CD4-positive, alpha-beta T cell treated with Interleukin-2 at 100 ng/mL for 4 hours (primary cell): ENCODE measurements at regions not wholly inside any gene's neighbourhood (a gene's known extent, or its start where the extent isn't known, plus 50 kb on each side); places are given as distances from the start of the nearest gene placed in this dataset.

Experiments used
- DNase-seq: peaks from one replicate; pipeline ENCODE4 v3.0.0-alpha.2; 2020; ENCODE audit warnings: low spot score

DNA sequence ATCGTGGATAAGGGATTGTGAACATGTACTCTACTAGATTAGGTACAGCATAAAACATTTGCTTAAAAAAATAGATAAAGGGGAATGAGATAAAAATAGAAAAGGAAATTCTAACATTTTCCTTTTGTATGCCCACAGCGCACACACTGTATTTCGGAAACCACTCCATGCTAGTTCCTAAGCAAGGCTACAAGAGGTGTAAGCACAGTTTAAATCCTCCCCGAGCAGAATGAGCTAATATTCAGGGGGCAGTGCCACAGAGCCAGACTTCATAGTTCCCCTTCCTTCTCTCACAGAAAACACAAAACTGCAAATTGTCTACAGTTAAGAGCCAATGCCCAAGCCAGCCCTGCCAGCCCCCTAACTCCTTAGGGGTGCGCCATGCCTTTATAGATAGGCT lies 159.4 kb downstream of the ZNF281 start:
- DNase-seq, result no peak

- no peak for DNase-seq
These were observed 161.3 kb downstream of the ZNF281 start for GRCh38 chr1:200248541-200248940.

DNA sequence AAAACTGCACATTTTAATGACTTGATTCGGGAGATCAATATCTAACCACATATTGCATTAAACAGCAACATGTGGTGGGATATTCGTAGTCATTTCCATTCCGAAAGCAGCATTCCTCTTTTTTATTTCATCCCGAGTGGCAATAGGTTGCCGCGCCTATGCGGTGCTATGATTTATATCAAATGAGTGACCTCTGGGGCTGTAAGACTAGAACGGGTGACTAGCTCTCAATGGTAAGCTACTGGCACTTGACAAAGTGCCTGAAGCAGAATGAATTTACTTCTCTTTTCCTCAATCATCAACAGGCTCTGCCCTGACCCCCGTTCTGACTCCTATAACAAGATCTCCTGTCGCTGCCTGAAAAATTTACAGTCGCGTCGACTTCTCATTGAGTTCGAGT lies 162.3 kb downstream of the ZNF281 start:
- no peak for DNase-seq

DNA sequence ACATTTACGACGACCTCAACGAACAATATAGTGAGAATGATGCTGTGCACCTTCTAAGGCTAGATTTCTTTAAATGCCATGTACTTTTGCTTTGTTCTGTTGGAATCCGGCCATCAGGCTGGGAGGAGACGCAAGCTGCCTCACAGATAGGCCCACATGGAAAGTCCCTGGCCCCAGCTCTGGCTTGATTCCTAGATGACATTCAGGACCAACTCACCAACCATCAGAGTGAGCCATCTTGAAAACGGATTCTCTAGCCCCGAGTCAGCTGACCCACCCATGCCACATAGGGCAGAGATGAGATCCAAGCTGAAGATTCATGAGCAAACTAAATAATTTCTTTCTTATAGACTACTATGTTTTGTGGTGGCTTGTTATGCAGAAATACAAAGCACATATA lies 164.4 kb downstream of the ZNF281 start:
- no peak for DNase-seq

- DNase-seq, result no peak
These were observed 166.8 kb downstream of the ZNF281 start for GRCh38 chr1:200243042-200243437.

DNA sequence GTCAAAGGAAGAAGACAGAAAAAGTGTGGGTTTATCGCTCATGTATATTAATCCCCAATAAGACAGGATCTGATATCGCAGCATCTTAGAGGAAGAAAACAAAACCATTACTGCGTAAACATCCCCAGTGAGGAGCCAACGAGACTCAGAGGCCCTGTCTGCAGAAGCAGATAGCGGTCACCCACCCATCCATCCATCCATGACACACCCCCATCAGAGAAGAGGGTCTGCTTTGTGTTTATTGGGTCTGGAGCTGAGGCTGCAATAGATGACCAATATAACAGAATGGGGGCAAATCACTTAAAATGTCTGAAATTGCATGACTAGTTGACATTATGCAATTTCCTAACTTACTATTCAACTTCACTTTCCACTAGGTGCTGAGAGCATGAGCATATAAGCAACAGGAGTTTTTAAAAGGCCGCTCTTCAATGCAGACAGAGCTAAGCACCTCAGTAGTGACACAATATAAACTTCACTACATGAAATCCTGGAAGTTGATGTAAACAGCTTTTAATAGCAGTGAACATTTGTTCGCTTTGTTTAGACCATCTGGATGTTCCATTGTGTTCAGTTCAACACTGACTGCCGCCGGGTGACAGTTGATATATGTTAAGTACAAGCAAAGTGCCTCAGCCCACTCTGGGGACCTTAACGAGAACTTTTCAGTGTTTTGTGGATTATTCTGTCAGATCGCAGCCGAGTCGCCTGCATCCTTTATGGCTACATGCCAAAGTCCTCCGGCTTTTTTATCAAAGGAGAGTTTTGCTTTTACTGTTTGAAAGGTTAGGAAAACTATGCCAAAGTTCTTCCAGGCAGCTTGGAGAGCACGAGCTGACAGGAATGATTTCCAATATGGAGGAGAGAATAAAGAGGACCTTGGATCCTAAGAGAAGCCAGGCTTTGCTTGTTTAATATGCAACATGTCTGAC lies 167.5 kb downstream of the ZNF281 start:
- DNase-seq, result no peak

- no peak for DNase-seq
These were observed 169.2 kb downstream of the ZNF281 start for GRCh38 chr1:200240656-200241055.

- no peak for DNase-seq
These were observed 171.5 kb downstream of the ZNF281 start for GRCh38 chr1:200238311-200238710.

GRCh38 chr1:200237066-200237465 lies 172.8 kb downstream of the ZNF281 start:
- no peak for DNase-seq

- DNase-seq, result no peak
These were observed 174.9 kb downstream of the ZNF281 start for GRCh38 chr1:200234938-200235337.

GRCh38 chr1:200233393-200233792 lies 176.4 kb downstream of the ZNF281 start:
- no peak for DNase-seq

GRCh38 chr1:200231787-200232231 lies 178.0 kb downstream of the ZNF281 start:
- no peak for DNase-seq

- DNase-seq, result no peak
These were observed 179.2 kb downstream of the ZNF281 start for GRCh38 chr1:200230671-200231070.

GRCh38 chr1:200228486-200228885 lies 181.3 kb downstream of the ZNF281 start:
- no peak for DNase-seq

DNA sequence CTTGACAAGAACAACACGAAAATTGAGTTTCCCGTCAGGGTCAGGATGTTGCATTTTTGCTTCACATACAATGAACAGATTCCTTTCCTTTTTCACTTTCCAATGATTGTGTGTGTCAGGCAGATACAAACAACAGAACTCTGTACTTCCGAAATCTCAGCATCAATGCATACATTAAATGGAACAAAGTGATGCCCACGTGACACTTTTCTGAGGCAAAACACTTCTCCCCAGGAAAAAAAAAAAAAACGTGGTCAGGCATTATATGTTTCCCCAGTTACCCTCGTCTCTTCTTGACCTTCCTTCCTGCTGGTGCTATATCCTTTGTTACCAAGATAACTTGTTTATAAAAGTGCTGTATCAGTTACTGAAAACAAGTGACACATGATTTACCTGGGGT lies 181.8 kb downstream of the ZNF281 start:
- no peak for DNase-seq
